ENCODE measurements at regions not wholly inside any gene's neighbourhood (a gene's known extent, or its start where the extent isn't known, plus 50 kb on each side); places are given as distances from the start of the nearest gene placed in this dataset.

GRCh38 chr5:124156415-124156996 lies 589.9 kb downstream of the ZNF608 start:
- TF ChIP-seq, protein P1, sequence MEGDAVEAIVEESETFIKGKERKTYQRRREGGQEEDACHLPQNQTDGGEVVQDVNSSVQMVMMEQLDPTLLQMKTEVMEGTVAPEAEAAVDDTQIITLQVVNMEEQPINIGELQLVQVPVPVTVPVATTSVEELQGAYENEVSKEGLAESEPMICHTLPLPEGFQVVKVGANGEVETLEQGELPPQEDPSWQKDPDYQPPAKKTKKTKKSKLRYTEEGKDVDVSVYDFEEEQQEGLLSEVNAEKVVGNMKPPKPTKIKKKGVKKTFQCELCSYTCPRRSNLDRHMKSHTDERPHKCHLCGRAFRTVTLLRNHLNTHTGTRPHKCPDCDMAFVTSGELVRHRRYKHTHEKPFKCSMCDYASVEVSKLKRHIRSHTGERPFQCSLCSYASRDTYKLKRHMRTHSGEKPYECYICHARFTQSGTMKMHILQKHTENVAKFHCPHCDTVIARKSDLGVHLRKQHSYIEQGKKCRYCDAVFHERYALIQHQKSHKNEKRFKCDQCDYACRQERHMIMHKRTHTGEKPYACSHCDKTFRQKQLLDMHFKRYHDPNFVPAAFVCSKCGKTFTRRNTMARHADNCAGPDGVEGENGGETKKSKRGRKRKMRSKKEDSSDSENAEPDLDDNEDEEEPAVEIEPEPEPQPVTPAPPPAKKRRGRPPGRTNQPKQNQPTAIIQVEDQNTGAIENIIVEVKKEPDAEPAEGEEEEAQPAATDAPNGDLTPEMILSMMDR (conservative IDR thresholded peaks at IDR 0.05; ENCODE audit: low read length): no peak
- no peak for TF ChIP-seq EZH2phosphoT487 (IDR thresholded peaks at IDR 0.05; ENCODE audit: borderline replicate concordance, low read depth, low read length)
